A549 (cell line): ENCODE measurements at regions not wholly inside any gene's neighbourhood (a gene's known extent, or its start where the extent isn't known, plus 50 kb on each side); places are given as distances from the start of the nearest gene placed in this dataset.
"Not testable (repeated sequence)": the region's sequence is repeated elsewhere in the genome, so short reads cannot be mapped to it uniquely, and the experiment has no call there.

Experiments used
- ATAC-seq, 2 experiments: fragments of 200-7000 bp in 1 of 2; fragments of >200 bp in 1 of 2; cut with Nextera tagmentation in 1 of 2; cut with Tn5 transposase in 1 of 2; 3 replicates each; pipeline versions ENCODE4 v1.8.0 to v1.9.1; 2018 to 2020; ENCODE audit warnings: mild to moderate bottlenecking in 1 of 2, moderate library complexity in 1 of 2
- CTCF ChIA-PET: fragments of 300-600 bp; sonication (Branson Sonifier 250); formaldehyde crosslinking; extraction: SDS; loops from one replicate; lab custom pipeline; 2021; ENCODE audit warnings: antibody characterized with exemption, inconsistent platforms; lab: Yijun Ruan, JAX
- POLR2A ChIA-PET: fragments of 350-600 bp; formaldehyde crosslinking; extraction: SDS; loops from one replicate; lab custom pipeline; 2021; ENCODE audit warnings: antibody characterized with exemption, inconsistent platforms; lab: Yijun Ruan, JAX
- DNase-seq, 2 experiments: peaks; one replicate each; pipeline versions ENCODE4 v3.0.0 to v3.0.0-alpha.2; 2011 to 2016; ENCODE audit warnings: low read depth in 1 of 2, low spot score in 1 of 2
- FAIRE-seq: peaks from 2 replicates; lab custom pipeline; 2011; peaks lifted over from hg19 to GRCh38; lab: Jason Lieb, UNC
- H3K27ac ChIP-seq, 2 experiments: fragments of >200 bp; sonication (Bioruptor Twin); formaldehyde crosslinking; 3 replicates each; pipeline ENCODE4 v1.5.1; 2016 to 2017
- H3K4me1 ChIP-seq: fragments of >200 bp; sonication (Bioruptor Twin); formaldehyde crosslinking; 3 replicates; pipeline ENCODE4 v1.6.1; 2016
- H3K4me2 ChIP-seq: fragments of >200 bp; sonication (Bioruptor Twin); formaldehyde crosslinking; 3 replicates; pipeline ENCODE4 v1.6.1; 2016
- H3K4me3 ChIP-seq: fragments of >200 bp; sonication (Bioruptor Twin); formaldehyde crosslinking; 3 replicates; pipeline ENCODE4 v1.5.1; 2016
- H3K9me3 ChIP-seq: fragments of >200 bp; sonication (Bioruptor Twin); formaldehyde crosslinking; 3 replicates; pipeline ENCODE4 v1.6.1; 2016
- CBX2 ChIP-seq: fragments of 200-600 bp; sonication (generic); IDR thresholded peaks from 2 replicates; pipeline ENCODE4 v1.6.1; 2016; ENCODE audit warnings: low read depth, mild to moderate bottlenecking, borderline replicate concordance
- CBX8 ChIP-seq: fragments of 200-600 bp; sonication (generic); IDR thresholded peaks from 2 replicates; pipeline ENCODE4 v1.6.1; 2016
- CEBPB ChIP-seq, 2 experiments: fragments of >200 bp in 1 of 2; sonication (Bioruptor Twin) in 1 of 2; formaldehyde crosslinking in 1 of 2; IDR thresholded peaks; 2 replicates each; pipeline ENCODE4 v1.6.1; 2012 to 2016
- CHD2 ChIP-seq: fragments of 150-350 bp; IDR thresholded peaks from 2 replicates; pipeline ENCODE4 v1.6.1; 2014; ENCODE audit warnings: low read length; ENCODE audit not compliant: partially characterized antibody
- EHF ChIP-seq: fragments of 250-450 bp; sonication (Bioruptor Pico); IDR thresholded peaks from 2 replicates; pipeline ENCODE4 v1.5.0; 2020; ENCODE audit warnings: mild to moderate bottlenecking
- ESRRA ChIP-seq: fragments of 150-350 bp; IDR thresholded peaks from 2 replicates; pipeline ENCODE4 v1.6.1; 2014; ENCODE audit warnings: mild to moderate bottlenecking, low read length, borderline replicate concordance
- FOSB ChIP-seq: fragments of 250-450 bp; sonication (Bioruptor Pico); IDR thresholded peaks from 2 replicates; pipeline ENCODE4 v1.5.0; 2020; ENCODE audit warnings: mild to moderate bottlenecking, moderate library complexity
- GATA3 ChIP-seq: IDR thresholded peaks from 2 replicates; pipeline ENCODE4 v1.6.1; 2012; ENCODE audit warnings: borderline replicate concordance
- HES2 ChIP-seq: fragments of >200 bp; sonication (Bioruptor Twin); formaldehyde crosslinking; IDR thresholded peaks from 2 replicates; pipeline ENCODE4 v1.6.1; 2016
- HOXB13 ChIP-seq: fragments of 250-450 bp; sonication (Bioruptor Pico); IDR thresholded peaks from 2 replicates; pipeline ENCODE4 v1.5.0; 2020; ENCODE audit warnings: low read depth, mild to moderate bottlenecking, moderate library complexity
- JUNB ChIP-seq: fragments of >200 bp; sonication (Bioruptor Twin); formaldehyde crosslinking; IDR thresholded peaks from 2 replicates; pipeline ENCODE4 v1.6.1; 2016
- KDM1A ChIP-seq: fragments of 200-600 bp; sonication (generic); IDR thresholded peaks from 2 replicates; pipeline ENCODE4 v1.6.1; 2016; ENCODE audit warnings: low read depth, mild to moderate bottlenecking
- MAFK ChIP-seq: fragments of 450-650 bp; IDR thresholded peaks from 2 replicates; pipeline ENCODE4 v1.6.1; 2014; ENCODE audit not compliant: partially characterized antibody
- MAZ ChIP-seq: fragments of 150-350 bp; IDR thresholded peaks from 2 replicates; pipeline ENCODE4 v1.6.1; 2014; ENCODE audit warnings: antibody characterized with exemption, low read depth, low read length, borderline replicate concordance
- NFE2L2 ChIP-seq: fragments of 150-350 bp; conservative IDR thresholded peaks from 2 replicates; pipeline ENCODE4 v1.6.1; 2014; ENCODE audit warnings: low read length
- NPAS2 ChIP-seq: fragments of 250-450 bp; sonication (Bioruptor Pico); IDR thresholded peaks from 2 replicates; pipeline ENCODE4 v1.8.0; 2022; ENCODE audit warnings: mild to moderate bottlenecking, moderate library complexity, borderline replicate concordance
- NR3C1 ChIP-seq: fragments of >200 bp; sonication (Bioruptor Twin); formaldehyde crosslinking; IDR thresholded peaks from 3 replicates; pipeline ENCODE4 v1.6.1; 2017
- POLR2A ChIP-seq: IDR thresholded peaks from 2 replicates; pipeline ENCODE4 v1.6.1; 2012; ENCODE audit warnings: mild to moderate bottlenecking, low read length
- RARB ChIP-seq: fragments of 250-450 bp; sonication (Bioruptor Pico); IDR thresholded peaks from 2 replicates; pipeline ENCODE4 v1.8.0; 2021; ENCODE audit warnings: mild to moderate bottlenecking, moderate library complexity
- RCOR1 ChIP-seq: fragments of 150-350 bp; IDR thresholded peaks from 2 replicates; pipeline ENCODE4 v1.6.1; 2014; ENCODE audit warnings: antibody characterized with exemption, low read length, low read depth
- RNF2 ChIP-seq: fragments of 200-600 bp; sonication (generic); IDR thresholded peaks from 2 replicates; pipeline ENCODE4 v1.6.1; 2016; ENCODE audit warnings: low read depth, mild to moderate bottlenecking, antibody characterized with exemption, moderate library complexity, borderline replicate concordance
- SMC3 ChIP-seq: fragments of >200 bp; sonication (Bioruptor Twin); formaldehyde crosslinking; IDR thresholded peaks from 3 replicates; pipeline ENCODE4 v1.6.1; 2018; ENCODE audit warnings: inconsistent platforms
- SREBF2 ChIP-seq: fragments of 450-650 bp; IDR thresholded peaks from 2 replicates; pipeline ENCODE4 v1.6.1; 2014; ENCODE audit warnings: mild to moderate bottlenecking, moderate library complexity
- TFCP2L1 ChIP-seq: fragments of 250-450 bp; sonication (Bioruptor Pico); IDR thresholded peaks from 2 replicates; pipeline ENCODE4 v1.5.0; 2021; ENCODE audit warnings: mild to moderate bottlenecking
- WGBS: methylation state at CpG from one replicate; pipeline ENCODE4 v1.1.6; 2017; ENCODE audit errors: missing lambda C conversion rate; 5-methylcytosine and 5-hydroxymethylcytosine counted together
- TF ChIP-seq, protein P1 (sequence below): fragments of 200-600 bp; sonication (generic); IDR thresholded peaks from 2 replicates; pipeline ENCODE4 v1.6.1; 2016; ENCODE audit warnings: antibody characterized with exemption, mild to moderate bottlenecking, moderate library complexity
- TF ChIP-seq, protein P2 (sequence below): fragments of 450-650 bp; IDR thresholded peaks from 2 replicates; pipeline ENCODE4 v1.6.1; 2014; ENCODE audit warnings: antibody characterized with exemption

DNA sequence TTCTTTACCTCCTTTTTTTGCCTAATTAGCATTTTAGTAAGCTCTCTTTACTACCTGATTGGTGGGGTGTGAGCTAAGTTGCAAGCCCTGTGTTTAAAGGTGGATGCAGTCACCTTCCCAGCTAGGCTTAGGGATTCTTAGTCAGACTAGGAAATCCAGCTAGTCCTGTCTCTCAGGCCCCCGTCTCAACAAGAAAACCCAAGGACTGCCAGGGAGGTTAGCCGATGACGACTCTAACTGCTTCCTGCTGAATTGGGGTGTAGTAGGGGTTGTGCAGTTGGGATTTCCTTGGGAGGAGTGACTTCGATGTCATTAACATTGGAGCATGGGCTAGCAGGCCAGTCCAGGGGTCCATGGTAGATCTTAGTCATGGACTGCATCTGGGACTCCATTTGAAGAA lies 380.2 kb upstream of the SLC7A11 start:
- not testable (repeated sequence) for H3K27ac ChIP-seq

DNA sequence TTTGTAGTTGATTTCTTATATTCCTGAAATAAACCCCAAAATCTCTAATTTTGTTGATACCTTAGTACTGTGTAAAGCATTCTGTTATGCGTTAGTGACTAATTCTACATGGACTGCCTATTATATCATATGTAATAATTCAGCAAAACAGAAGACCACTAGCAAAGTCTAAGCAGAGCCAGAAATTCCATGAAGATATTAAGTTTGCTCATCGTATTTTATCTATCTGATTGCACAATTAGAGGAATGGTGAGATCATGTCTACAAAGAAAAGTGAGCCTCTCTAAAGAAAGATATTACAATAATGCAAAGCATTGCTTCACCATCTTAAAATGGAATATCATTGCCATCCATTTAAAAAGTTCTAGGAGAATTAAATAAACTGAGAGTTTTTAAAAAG lies 374.6 kb upstream of the SLC7A11 start:
- 49% methylated on average over 2 of the region's 2 CpGs for WGBS
- no peak overlapping the region for H3K27ac ChIP-seq
- DNase-seq (no peak), ATAC-seq (no peak), FAIRE-seq (no peak)
- no peaks in the 10 kb centered on the region for H3K4me1 ChIP-seq
- H3K4me2 ChIP-seq: no peak overlapping the region
- POLR2A ChIA-PET: no interaction called here
- no peaks in the 10 kb centered on the region; the same call in 2 of the 3 replicates for H3K9me3 ChIP-seq
- CTCF ChIA-PET: no interaction called here
- TF ChIP-seq ESRRA: no peak
- no peak for TF ChIP-seq RARB
- TF ChIP-seq NR3C1: no peak
- TF ChIP-seq SREBF2: no peak
- no peak for TF ChIP-seq KDM1A
- H3K4me3 ChIP-seq: no peak overlapping the region

More for the DNA sequence above, 380.2 kb upstream of the SLC7A11 start:
- H3K4me1 ChIP-seq, H3K4me3 ChIP-seq, POLR2A ChIA-PET, H3K4me2 ChIP-seq, H3K9me3 ChIP-seq, ATAC-seq, DNase-seq, CTCF ChIA-PET: not testable (repeated sequence)
- 0% methylated on average over 1 of the region's 4 CpGs for WGBS
- peak; percentile 10 for TF ChIP-seq MAFK
- TF ChIP-seq, all 56 proteins: peak for 1; not testable (repeated sequence) for 55
- FAIRE-seq: not testable (repeated sequence)

- Histone ChIP-seq H3K9me3 (no peaks in the 10 kb centered on the region; the same call in 2 of the 3 replicates), H3K4me3 (no peak overlapping the region), H3K4me1 (no peaks in the 10 kb centered on the region), H3K27ac (no peak overlapping the region), H3K4me2 (no peak overlapping the region)
- 45% methylated on average over 3 of the region's 3 CpGs for WGBS
- DNase-seq: no peak
- POLR2A ChIA-PET: no interaction called here
- ATAC-seq: no peak
- TF ChIP-seq MAZ (no peak), RCOR1 (no peak), CBX8 (no peak), SMC3 (no peak), HES2 (no peak)
- no peak for FAIRE-seq
- CTCF ChIA-PET: no interaction called here
Measured at GRCh38 chr4:138614398-138615142, 372.4 kb upstream of the SLC7A11 start.

DNA sequence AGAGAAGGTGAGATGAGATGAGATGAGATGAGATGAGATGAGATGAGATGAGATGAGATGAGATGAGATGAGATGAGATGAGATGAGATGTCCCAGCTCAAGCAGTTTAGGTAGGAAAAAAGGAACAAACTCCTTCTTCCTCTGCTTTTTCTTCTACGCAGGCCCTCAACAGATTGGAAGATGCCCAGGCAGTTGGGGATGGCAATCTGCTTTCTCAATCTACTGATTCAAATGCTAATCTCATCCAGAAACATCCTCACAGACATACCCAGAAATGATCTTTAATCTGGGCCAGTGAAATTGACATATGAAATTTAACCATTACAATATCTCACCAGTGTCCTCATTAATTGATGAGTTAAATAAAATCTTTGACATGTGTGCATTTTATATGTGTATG lies 370.3 kb upstream of the SLC7A11 start:
- CTCF ChIA-PET: interaction anchor here (1.2 kb wide), 1 partner anchor 17 kb away, joined by 3 read pairs; no protein-coding TSS in a partner anchor
- ATAC-seq (no peak), FAIRE-seq (no peak), DNase-seq (no peak)
- Histone ChIP-seq H3K27ac (no peak overlapping the region), H3K4me2 (no peak overlapping the region), H3K4me1 (no peaks in the 10 kb centered on the region)
- TF ChIP-seq HOXB13 (CRISPR knock-in tag) (no peak), NPAS2 (no peak), FOSB (CRISPR knock-in tag) (no peak), EHF (CRISPR knock-in tag) (no peak), TFCP2L1 (CRISPR knock-in tag) (no peak), RNF2 (no peak), GATA3 (no peak)
- TF ChIP-seq, all 56 proteins: peak for 0
- H3K4me3 ChIP-seq: no peak overlapping the region
- no peaks in the 10 kb centered on the region for H3K9me3 ChIP-seq
- POLR2A ChIA-PET: no interaction called here
- WGBS: 94% methylated on average over 1 of the region's 1 CpG

GRCh38 chr4:138611721-138612120 lies 369.6 kb upstream of the SLC7A11 start:
- Histone ChIP-seq H3K9me3 (no peaks in the 10 kb centered on the region), H3K4me2 (no peak overlapping the region), H3K4me1 (no peaks in the 10 kb centered on the region), H3K27ac (no peak overlapping the region), H3K4me3 (no peak overlapping the region)
- CTCF ChIA-PET: no interaction called here
- no peak for FAIRE-seq
- DNase-seq: no peak
- POLR2A ChIA-PET: no interaction called here
- 45% methylated on average over 2 of the region's 2 CpGs for WGBS
- ATAC-seq: no peak
- TF ChIP-seq, protein P1, sequence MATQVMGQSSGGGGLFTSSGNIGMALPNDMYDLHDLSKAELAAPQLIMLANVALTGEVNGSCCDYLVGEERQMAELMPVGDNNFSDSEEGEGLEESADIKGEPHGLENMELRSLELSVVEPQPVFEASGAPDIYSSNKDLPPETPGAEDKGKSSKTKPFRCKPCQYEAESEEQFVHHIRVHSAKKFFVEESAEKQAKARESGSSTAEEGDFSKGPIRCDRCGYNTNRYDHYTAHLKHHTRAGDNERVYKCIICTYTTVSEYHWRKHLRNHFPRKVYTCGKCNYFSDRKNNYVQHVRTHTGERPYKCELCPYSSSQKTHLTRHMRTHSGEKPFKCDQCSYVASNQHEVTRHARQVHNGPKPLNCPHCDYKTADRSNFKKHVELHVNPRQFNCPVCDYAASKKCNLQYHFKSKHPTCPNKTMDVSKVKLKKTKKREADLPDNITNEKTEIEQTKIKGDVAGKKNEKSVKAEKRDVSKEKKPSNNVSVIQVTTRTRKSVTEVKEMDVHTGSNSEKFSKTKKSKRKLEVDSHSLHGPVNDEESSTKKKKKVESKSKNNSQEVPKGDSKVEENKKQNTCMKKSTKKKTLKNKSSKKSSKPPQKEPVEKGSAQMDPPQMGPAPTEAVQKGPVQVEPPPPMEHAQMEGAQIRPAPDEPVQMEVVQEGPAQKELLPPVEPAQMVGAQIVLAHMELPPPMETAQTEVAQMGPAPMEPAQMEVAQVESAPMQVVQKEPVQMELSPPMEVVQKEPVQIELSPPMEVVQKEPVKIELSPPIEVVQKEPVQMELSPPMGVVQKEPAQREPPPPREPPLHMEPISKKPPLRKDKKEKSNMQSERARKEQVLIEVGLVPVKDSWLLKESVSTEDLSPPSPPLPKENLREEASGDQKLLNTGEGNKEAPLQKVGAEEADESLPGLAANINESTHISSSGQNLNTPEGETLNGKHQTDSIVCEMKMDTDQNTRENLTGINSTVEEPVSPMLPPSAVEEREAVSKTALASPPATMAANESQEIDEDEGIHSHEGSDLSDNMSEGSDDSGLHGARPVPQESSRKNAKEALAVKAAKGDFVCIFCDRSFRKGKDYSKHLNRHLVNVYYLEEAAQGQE: no peak
- TF ChIP-seq CBX8 (no peak), POLR2A (no peak), CBX2 (no peak), CHD2 (no peak), JUNB (no peak), HOXB13 (CRISPR knock-in tag) (no peak), NR3C1 (no peak), CEBPB (IDR thresholded peaks at IDR 0.05) (no peak), NFE2L2 (no peak)
- TF ChIP-seq, protein P2, sequence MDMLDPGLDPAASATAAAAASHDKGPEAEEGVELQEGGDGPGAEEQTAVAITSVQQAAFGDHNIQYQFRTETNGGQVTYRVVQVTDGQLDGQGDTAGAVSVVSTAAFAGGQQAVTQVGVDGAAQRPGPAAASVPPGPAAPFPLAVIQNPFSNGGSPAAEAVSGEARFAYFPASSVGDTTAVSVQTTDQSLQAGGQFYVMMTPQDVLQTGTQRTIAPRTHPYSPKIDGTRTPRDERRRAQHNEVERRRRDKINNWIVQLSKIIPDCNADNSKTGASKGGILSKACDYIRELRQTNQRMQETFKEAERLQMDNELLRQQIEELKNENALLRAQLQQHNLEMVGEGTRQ: no peak
